Upper lobe of left lung (tissue), 4 donors: ENCODE measurements at regions not wholly inside any gene's neighbourhood (a gene's known extent, or its start where the extent isn't known, plus 50 kb on each side); places are given as distances from the start of the nearest gene placed in this dataset.

Source experiments
- EP300 ChIP-seq, 4 donors: sonication (generic); formaldehyde crosslinking; IDR thresholded peaks; one replicate each; pipeline ENCODE4 v1.5.1; 2017; ENCODE audit warnings: antibody characterized with exemption in 4 of 4, control low read depth in 2 of 4
- POLR2A ChIP-seq, 4 donors: fragments of 450-650 bp; IDR thresholded peaks; one replicate each; pipeline ENCODE4 v1.5.1; 2016 to 2017; ENCODE audit warnings: antibody characterized with exemption in 4 of 4, mild to moderate bottlenecking in 2 of 4
- POLR2AphosphoS5 ChIP-seq, 2 donors: sonication (generic); formaldehyde crosslinking; IDR thresholded peaks; one replicate each; pipeline ENCODE4 v1.5.1; 2017; ENCODE audit warnings: antibody characterized with exemption in 2 of 2
- TF ChIP-seq, protein P1 (sequence below), 6 experiments: fragments of 450-650 bp in 4 of 6; fragments of 200-600 bp in 2 of 6; sonication (generic) in 2 of 6; IDR thresholded peaks; one replicate each; pipeline ENCODE4 v1.5.1; 2016 to 2019; ENCODE audit warnings: antibody characterized with exemption in 6 of 6

DNA sequence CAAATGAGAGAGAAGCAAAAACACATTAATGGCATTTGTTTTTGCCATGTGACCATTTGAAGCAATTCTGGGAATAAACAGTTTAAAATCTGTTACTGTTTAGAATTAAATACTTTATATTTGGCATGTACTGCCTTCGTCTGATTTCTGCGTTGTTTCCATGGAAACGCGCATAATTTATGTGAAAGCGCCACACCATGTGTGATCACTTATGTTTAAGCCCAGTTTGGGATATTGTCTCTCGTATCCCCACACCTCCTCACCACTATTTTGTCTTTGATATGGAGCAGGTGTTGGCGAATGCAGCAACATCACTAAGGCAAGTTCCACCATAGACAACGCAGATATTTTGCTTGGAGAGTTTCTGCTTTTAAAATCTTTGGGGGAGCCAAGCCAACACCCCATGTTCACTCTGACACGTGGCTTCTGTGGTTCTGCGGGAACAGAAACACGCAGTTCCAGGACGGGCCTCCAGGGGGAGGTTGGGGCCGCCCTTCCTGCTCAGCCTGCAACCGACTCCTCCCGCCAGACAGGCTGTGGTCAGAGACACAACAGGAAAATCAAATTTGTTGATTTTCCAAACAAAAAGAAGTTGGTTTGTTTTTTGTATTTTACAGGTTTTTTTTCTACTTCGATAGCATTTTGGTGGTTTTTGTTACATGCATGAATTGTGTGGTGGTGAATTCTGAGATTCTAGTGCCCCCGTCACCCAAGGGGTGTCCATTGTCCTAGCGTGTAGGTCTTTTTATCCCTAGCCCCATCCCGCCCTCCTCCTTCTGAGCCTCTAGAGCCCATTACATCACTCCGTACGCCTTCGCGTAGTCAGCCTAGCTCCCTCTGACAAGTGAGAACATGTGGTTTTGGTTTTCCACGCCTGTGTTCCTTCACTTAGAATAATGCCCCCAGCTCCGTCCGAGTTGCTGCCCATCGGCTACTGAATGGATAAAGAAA, 101.9 kb upstream of the SFSWAP start:
- TF ChIP-seq, protein P1, sequence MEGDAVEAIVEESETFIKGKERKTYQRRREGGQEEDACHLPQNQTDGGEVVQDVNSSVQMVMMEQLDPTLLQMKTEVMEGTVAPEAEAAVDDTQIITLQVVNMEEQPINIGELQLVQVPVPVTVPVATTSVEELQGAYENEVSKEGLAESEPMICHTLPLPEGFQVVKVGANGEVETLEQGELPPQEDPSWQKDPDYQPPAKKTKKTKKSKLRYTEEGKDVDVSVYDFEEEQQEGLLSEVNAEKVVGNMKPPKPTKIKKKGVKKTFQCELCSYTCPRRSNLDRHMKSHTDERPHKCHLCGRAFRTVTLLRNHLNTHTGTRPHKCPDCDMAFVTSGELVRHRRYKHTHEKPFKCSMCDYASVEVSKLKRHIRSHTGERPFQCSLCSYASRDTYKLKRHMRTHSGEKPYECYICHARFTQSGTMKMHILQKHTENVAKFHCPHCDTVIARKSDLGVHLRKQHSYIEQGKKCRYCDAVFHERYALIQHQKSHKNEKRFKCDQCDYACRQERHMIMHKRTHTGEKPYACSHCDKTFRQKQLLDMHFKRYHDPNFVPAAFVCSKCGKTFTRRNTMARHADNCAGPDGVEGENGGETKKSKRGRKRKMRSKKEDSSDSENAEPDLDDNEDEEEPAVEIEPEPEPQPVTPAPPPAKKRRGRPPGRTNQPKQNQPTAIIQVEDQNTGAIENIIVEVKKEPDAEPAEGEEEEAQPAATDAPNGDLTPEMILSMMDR (IDR thresholded peaks at IDR 0.05), result peak; percentile 70 to 86 (median 79)
- no peak for TF ChIP-seq POLR2A (IDR thresholded peaks at IDR 0.05)
- no peak for TF ChIP-seq POLR2AphosphoS5 (IDR thresholded peaks at IDR 0.05)
- TF ChIP-seq EP300 (IDR thresholded peaks at IDR 0.05), result no peak
